ENCODE measurements at regions not wholly inside any gene's neighbourhood (a gene's known extent, or its start where the extent isn't known, plus 50 kb on each side); places are given as distances from the start of the nearest gene placed in this dataset.

DNA sequence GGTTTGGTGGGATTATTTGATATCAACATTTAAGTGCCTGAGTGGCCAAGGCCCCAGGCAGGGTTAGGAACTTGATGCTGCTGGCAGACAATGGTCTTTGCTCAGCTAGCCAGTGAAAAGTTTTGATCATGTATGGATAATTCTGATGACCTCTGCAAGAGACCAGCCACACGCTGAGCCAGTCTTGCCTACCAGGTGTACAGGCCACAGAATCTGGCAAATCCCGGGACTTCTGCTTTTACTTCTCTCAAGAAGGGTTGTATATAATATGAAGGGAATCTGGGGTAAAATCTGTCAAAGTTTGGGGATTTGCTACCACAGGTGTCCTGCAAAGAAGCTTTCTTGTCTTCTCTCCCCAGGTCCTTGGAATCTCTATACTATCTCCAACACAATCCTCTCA is 331.4 kb upstream of the GOLIM4 start:
- no peaks in the 10 kb centered on the region for H3K36me3 ChIP-seq
- no peak for DNase-seq (ENCODE audit: low spot score)
- H3K27me3 ChIP-seq, result no peaks in the 10 kb centered on the region
- no peaks in the 10 kb centered on the region for H3K4me1 ChIP-seq
- H3K4me3 ChIP-seq, result no peak overlapping the region
- H3K27ac ChIP-seq, result no peak overlapping the region
- TF ChIP-seq, protein P1, sequence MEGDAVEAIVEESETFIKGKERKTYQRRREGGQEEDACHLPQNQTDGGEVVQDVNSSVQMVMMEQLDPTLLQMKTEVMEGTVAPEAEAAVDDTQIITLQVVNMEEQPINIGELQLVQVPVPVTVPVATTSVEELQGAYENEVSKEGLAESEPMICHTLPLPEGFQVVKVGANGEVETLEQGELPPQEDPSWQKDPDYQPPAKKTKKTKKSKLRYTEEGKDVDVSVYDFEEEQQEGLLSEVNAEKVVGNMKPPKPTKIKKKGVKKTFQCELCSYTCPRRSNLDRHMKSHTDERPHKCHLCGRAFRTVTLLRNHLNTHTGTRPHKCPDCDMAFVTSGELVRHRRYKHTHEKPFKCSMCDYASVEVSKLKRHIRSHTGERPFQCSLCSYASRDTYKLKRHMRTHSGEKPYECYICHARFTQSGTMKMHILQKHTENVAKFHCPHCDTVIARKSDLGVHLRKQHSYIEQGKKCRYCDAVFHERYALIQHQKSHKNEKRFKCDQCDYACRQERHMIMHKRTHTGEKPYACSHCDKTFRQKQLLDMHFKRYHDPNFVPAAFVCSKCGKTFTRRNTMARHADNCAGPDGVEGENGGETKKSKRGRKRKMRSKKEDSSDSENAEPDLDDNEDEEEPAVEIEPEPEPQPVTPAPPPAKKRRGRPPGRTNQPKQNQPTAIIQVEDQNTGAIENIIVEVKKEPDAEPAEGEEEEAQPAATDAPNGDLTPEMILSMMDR (IDR thresholded peaks at IDR 0.05), result no peak
- no peaks in the 10 kb centered on the region for H3K9me3 ChIP-seq

DNA sequence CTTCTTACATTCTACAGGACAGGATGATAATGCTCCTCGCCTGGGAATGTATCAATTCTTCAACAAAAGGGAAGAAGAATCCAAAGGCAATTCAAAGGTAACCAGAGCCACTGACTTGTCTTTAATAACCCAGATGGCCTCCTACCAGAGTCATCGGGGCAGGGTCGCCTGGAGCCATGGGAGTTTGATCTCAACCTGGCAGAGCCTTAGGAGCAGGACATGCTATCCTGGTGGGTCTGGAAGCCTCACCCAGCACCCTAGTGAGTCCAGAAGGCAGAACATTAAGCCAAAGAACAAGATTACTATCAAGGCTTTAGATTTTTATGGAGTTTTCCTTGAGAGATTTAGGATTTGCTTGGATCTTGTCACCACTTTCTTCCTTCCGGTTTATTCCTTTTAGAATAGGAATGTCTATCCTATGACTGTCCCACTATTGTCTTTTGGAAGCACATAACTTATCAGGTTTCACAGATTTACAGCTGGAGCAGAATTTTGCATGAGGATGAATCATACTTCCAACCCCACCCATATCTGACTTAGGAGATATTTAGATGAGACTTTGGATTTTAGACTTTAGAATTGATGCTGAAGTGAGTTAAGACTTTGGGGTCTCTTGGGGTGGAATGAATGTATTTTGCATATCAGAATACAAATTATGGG is 330.3 kb upstream of the GOLIM4 start:
- no peaks in the 10 kb centered on the region for H3K36me3 ChIP-seq
- H3K9me3 ChIP-seq, result no peaks in the 10 kb centered on the region
- no peak overlapping the region for H3K27ac ChIP-seq
- no peaks in the 10 kb centered on the region for H3K4me1 ChIP-seq
- no peak for DNase-seq (ENCODE audit: low spot score)
- TF ChIP-seq, protein P1 (IDR thresholded peaks at IDR 0.05), result no peak
- H3K4me3 ChIP-seq, result no peak overlapping the region
- H3K27me3 ChIP-seq, result no peaks in the 10 kb centered on the region

DNA sequence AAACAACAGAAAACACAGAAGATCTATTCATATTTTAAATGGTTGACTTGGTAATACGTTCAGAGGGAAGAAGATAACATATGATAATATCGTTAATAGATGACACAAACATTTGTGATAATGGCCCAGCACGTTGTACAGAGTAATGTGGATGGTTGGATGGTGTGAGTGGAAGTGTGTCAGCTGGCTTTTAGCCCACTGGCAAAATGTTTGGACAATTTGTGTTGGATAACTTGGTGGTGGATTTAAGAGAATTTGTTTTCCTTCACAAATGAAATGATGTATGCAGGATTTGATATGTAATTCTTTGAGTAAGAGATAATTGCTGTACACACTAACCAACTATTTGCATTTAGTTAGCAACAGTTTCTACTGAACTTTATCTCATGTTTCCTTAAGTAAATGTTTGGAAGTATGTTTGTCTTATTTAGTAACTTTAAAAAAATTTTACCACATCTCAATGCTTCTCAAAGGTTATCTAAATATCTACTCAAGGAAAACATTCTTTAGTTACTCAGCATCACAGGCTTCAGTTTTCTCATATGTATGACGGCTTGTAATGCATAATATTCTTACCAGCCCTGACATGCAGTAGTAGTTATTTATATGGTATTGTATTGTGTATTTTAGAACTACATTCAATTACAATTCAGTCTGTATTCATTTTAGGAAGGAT is 328.5 kb upstream of the GOLIM4 start:
- H3K27me3 ChIP-seq, result no peaks in the 10 kb centered on the region
- H3K27ac ChIP-seq, result no peak overlapping the region
- H3K4me3 ChIP-seq, result no peak overlapping the region
- no peaks in the 10 kb centered on the region for H3K36me3 ChIP-seq
- DNase-seq (ENCODE audit: low spot score), result no peak
- TF ChIP-seq, protein P1 (IDR thresholded peaks at IDR 0.05), result no peak
- no peaks in the 10 kb centered on the region for H3K4me1 ChIP-seq
- H3K9me3 ChIP-seq, result no peaks in the 10 kb centered on the region

DNA sequence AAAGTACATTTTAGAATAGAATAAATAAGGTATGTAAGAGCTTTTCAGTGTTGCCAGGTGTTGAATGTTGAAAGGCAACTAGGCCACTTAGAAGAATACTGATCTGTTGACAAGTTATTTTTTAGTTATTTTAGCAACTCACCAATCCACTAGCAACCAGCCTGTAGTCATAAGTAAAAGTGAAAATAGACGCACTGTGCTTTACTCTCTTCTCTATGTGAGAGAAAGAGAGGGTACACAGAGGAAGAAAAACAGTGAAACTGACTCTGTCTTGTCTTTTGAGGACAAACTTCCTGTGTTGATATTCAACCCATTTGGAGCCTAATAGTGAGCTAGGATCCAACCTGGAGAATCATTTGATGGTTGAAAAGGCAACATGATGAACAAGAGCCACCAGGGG is 327.1 kb upstream of the GOLIM4 start:
- Histone ChIP-seq H3K27ac (no peak overlapping the region), H3K27me3 (no peaks in the 10 kb centered on the region), H3K9me3 (no peaks in the 10 kb centered on the region), H3K4me1 (no peaks in the 10 kb centered on the region), H3K36me3 (no peaks in the 10 kb centered on the region), H3K4me3 (no peak overlapping the region)
- TF ChIP-seq, protein P1 (IDR thresholded peaks at IDR 0.05), result no peak
- no peak for DNase-seq (ENCODE audit: low spot score)

DNA sequence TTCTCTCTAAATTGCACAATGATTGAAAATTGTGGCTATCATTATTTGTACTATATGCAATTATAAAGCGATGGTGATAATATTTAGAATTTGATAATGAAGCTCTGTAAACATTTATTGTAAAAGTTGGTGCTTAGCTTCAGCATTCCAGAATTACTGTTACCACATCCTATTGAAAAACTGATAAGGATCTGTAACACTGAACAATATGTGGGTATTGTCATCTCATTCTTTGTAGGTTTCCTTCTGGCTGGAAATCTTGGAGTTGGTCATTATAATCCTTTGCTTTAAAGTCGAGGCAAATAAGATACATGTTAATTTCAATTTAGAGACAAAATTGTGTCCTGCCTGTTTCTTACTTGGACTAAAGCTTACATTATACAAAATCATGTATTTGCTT is 323.4 kb upstream of the GOLIM4 start:
- Histone ChIP-seq H3K36me3 (no peaks in the 10 kb centered on the region), H3K9me3 (no peaks in the 10 kb centered on the region), H3K4me1 (no peaks in the 10 kb centered on the region), H3K27me3 (no peaks in the 10 kb centered on the region), H3K27ac (no peak overlapping the region), H3K4me3 (no peak overlapping the region)
- DNase-seq (ENCODE audit: low spot score), result no peak
- TF ChIP-seq, protein P1 (IDR thresholded peaks at IDR 0.05), result no peak

Measured in right atrium auricular region (tissue), 2 donors.